Fibroblast of skin of left quadriceps (primary cell): ENCODE measurements at regions not wholly inside any gene's neighbourhood (a gene's known extent, or its start where the extent isn't known, plus 50 kb on each side); places are given as distances from the start of the nearest gene placed in this dataset.

Source experiments
- DNase-seq, 2 experiments: peaks; one replicate each; pipeline ENCODE4 v3.0.0-alpha.2; 2013; ENCODE audit warnings: low read depth in 2 of 2

GRCh38 chr2:200137691-200138090 is 168.8 kb upstream of the SPATS2L start:
- no peak for DNase-seq

GRCh38 chr2:200138391-200139124 is 167.9 kb upstream of the SPATS2L start:
- DNase-seq = peak in 1 of 2 experiments; percentile 31

- DNase-seq = no peak
Observed at GRCh38 chr2:200144571-200144970, 161.9 kb upstream of the SPATS2L start.

- no peak for DNase-seq
Observed at GRCh38 chr2:200146501-200146900, 160.0 kb upstream of the SPATS2L start.

- no peak for DNase-seq
Observed at GRCh38 chr2:200147371-200147770, 159.1 kb upstream of the SPATS2L start.

DNA sequence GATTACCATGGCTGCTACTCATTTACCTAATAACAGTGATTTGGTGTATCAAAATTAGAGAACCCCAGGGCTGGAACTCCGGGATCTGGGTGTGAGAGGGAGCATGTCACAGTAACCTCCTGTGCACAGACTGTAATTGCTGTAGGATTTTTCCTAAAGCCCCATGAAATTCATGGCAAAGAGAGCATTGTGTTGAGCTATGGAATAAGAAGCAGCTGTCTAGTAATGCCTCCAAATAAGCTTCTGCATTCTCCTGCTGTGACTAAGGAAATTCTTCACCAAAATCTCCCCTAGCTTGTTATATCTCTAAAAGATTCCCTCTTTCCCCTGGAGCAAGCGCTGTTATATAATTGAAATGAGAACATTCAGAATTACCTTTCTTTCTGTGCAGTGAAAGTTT is 158.1 kb upstream of the SPATS2L start:
- no peak for DNase-seq

- DNase-seq = no peak
Observed at GRCh38 chr2:200150411-200151086, 155.9 kb upstream of the SPATS2L start.

DNA sequence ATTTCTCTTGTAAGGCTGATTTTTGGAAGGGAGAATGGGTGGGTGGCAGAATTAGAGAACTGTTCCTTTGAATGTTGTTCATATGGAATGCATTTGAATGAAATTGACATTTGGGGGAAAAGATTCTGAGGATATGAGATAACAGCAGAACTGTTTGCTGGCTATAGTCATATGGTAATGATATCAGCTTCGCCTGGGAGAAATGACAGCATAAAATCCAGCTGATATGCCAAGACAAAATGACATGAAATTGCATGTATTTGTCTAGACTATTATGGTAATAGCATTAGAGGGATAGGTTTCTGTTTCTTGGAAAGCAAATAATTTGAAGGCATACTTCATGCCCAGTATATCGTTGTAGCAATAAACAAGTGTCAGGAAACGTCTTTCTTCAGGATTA is 150.8 kb upstream of the SPATS2L start:
- no peak for DNase-seq

- peak; percentile 63 to 70 for DNase-seq
Observed at GRCh38 chr2:200156166-200156835, 150.2 kb upstream of the SPATS2L start.

- no peak for DNase-seq
Observed at GRCh38 chr2:200158647-200159356, 147.7 kb upstream of the SPATS2L start.

GRCh38 chr2:200159357-200159707 is 147.2 kb upstream of the SPATS2L start:
- no peak for DNase-seq

DNA sequence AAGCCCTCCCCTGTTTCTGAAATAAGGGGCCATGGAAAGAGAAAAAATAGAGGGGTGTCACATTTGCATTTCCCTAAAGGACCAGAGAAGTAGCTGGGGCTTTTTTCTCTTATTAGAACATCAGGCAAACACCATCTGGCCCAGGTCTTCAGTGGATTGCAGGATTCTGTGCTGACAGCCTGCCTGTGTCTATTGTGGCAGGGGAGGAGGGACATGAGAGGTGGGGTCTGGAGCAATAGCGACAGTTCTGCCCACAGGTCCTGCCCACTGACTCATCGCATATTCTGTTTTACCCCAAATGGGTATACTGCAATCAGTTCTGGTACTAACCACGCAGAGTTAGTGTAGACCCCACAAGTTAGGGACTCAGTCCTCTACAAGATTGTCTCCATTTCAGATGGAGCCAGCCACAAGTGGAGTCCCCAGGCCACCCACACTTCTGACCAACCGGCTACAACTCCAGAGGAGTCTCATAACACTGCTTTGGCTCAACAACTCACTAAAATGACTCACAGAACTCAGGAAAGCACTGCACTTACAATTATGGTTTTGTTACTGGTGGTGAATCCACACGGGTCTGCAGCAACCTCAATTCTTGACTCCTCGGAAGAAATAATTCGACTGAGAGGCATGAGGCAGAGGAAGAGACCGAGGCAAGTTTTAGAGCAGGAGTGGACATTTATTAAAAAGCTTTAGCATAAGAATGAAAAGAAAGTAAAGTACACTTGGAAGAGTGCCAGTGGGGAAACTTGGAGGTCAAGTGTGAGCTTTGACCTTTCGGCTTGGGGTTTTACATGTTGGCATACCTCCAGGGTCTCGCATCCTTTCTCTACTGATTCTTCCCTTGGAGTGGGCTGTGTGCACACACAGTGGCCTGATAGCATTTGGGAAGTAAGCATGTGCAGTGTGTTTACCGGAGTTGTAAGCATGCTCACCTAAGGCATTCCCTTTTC is 146.4 kb upstream of the SPATS2L start:
- DNase-seq = no peak

DNA sequence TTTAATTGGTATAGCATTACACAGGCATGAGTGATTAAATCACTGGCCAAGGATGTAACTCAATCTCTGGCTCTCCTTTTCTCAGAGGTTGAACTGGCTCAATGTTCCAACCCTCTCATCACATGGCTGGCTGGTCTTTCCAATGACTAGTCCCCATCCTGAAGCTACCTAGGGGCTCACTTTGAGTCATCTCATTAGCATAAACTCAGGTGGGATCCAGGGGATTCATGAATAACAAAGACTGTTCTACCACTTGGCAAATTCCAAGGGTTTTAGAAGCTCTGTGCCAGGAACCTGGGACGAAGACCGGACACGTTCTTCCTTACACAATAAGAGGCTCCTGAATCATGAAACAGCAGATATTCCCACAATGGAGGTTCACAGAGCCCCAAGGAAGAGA is 145.0 kb upstream of the SPATS2L start:
- no peak for DNase-seq

DNA sequence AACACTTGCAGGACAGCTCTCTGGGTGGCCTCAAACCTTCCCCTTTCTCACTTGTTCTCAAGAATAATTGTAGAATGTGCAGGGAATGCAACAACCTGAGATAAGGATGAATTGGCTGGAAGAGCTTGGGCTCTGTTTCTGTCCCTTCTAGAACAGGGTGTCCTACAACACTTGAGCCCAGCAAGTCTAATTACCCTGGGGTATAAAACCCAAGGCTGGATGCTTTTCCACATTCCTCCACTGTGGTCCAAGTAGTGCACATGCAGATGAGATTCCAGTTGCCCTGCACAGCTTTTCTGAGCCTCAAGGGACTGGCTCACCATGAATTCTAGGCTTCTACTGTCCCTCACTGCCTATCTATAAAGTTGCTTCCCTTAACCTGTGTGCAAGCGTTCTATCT is 140.8 kb upstream of the SPATS2L start:
- DNase-seq = no peak

GRCh38 chr2:200168641-200169555 is 137.6 kb upstream of the SPATS2L start:
- peak in 1 of 2 experiments; percentile 26 for DNase-seq

DNA sequence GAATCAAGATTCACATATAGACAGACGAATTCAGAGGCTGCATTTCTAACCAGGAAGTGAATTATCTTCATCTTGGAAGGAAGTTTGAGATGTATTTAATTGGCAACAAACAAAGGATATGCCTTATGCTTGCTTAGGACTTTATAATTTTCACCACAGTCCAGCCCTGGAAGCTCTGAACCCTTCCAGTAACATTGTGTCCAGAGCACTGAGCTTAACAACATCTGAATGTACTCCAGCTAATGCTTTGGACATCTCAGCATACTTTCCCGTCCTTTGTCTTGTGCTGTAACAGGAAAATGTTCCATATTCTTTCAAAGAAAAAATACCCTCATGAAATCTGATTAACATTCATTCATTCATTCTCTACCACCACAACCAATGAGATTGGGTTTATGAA is 136.3 kb upstream of the SPATS2L start:
- DNase-seq = no peak

DNA sequence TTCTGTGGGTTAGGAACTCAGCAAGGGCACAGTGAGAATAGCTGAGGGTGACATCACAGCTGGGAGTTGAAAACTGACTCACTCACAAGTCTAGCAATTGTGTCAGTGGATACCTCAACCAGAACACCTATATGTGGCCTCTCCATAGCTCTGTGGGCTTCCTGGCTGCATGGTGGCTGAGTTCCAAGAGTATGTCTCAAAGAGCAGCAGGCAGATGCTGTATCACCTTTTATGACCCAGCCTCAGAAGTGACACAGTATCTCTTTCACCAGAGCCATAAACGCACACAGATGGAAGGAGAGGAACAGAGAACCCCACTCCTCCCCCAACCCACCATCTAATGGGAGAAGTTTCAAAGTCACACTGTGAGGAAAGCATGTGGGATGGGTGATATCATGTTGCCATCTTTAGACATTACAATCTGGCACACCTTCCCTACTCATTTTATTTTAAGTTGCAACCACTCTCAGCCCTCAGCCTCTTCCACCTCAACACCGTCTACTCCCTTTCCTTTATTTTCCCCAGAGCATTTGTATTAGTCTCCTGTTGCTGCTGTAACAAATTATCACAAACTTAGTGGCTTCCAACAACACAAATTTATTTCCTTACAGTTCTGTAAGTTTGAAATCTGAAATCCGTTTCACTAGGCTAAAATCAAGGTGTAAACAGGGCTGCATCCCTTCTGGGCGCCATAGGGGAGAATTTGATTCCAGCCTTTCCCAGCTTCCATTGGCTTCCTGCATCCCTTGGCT is 134.6 kb upstream of the SPATS2L start:
- DNase-seq = peak in 1 of 2 experiments; percentile 28

DNA sequence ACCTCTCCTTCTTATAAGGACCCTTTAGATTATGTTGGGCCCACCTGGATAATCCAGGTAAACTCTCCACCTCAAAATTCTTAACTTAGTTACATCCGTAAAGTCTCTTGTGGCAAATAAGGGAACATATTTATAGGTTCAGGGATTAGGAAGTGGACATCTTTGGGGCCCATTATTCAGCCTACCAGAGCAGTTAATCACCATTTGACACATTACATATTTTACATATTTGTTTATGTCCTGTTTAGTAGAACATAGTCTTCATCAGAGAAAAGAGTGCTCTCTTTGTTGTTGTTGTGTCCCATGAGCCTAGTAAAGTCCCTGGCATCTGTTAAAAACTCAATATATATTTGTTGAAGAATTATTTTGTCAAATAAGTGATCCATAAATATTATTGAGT is 134.0 kb upstream of the SPATS2L start:
- DNase-seq = no peak

GRCh38 chr2:200172944-200173581 is 133.4 kb upstream of the SPATS2L start:
- DNase-seq = peak; percentile 83 to 89
